ENCODE measurements at regions not wholly inside any gene's neighbourhood (a gene's known extent, or its start where the extent isn't known, plus 50 kb on each side); places are given as distances from the start of the nearest gene placed in this dataset.

GRCh38 chr4:111398906-111399330 lies 746.3 kb upstream of the FAM241A start:
- ChIA-PET CTCF (ENCODE audit: unreplicated experiment) (no interaction called here), POLR2A (no interaction called here)
- H3K9me2 ChIP-seq (ENCODE audit: insufficient read depth, low read length) = no peaks in the 10 kb centered on the region

GRCh38 chr4:111399623-111400022 lies 745.6 kb upstream of the FAM241A start:
- Histone ChIP-seq H3K36me3 (ENCODE audit: insufficient read depth, low read length) (no peaks in the 10 kb centered on the region), H2AFZ (ENCODE audit: low read length) (no peak overlapping the region), H3K9me2 (ENCODE audit: insufficient read depth, low read length) (no peaks in the 10 kb centered on the region), H3K4me1 (ENCODE audit: insufficient read depth, low read length, poor library complexity, severe bottlenecking) (no peaks in the 10 kb centered on the region), H3K4me3 (ENCODE audit: low read depth, low read length, poor library complexity, severe bottlenecking) (no peak overlapping the region), H3K4me2 (ENCODE audit: low read length) (no peak overlapping the region), H3K9me3 (ENCODE audit: low read length) (no peaks in the 10 kb centered on the region), H3K79me2 (ENCODE audit: insufficient read depth, low read depth, low read length) (no peaks in the 10 kb centered on the region), H3K27ac (ENCODE audit: low read depth, low read length, poor library complexity, severe bottlenecking) (no peak overlapping the region), H4K20me1 (ENCODE audit: insufficient read depth, low read length) (no peaks in the 10 kb centered on the region)
- POLR2A ChIA-PET = interaction anchor here (0.6 to 1.2 kb wide), 2 partner anchors 14 to 28 kb away, joined by 3 read pairs; no protein-coding TSS in a partner anchor
- CTCF ChIA-PET (ENCODE audit: unreplicated experiment) = no interaction called here
- BruUV-seq (replicated peaks) = no TSS peak
- no peak for DNase-seq (ENCODE audit: low spot score)
- TF ChIP-seq CTCF (conservative IDR thresholded peaks at IDR 0.05; ENCODE audit: low read length) = no peak
- TF ChIP-seq EZH2phosphoT487 (IDR thresholded peaks at IDR 0.05; ENCODE audit: borderline replicate concordance, low read depth, low read length) = no peak
- intact Hi-C loops (cut with micrococcal nuclease; ENCODE audit: unreplicated experiment) = no loop called here

More at GRCh38 chr4:111398906-111399330, 746.3 kb upstream of the FAM241A start:
- no peaks in the 10 kb centered on the region for H3K36me3 ChIP-seq (ENCODE audit: insufficient read depth, low read length)
- H4K20me1 ChIP-seq (ENCODE audit: insufficient read depth, low read length) = no peaks in the 10 kb centered on the region
- no peak overlapping the region for H3K27ac ChIP-seq (ENCODE audit: low read depth, low read length, poor library complexity, severe bottlenecking)
- no TSS peak for BruUV-seq (replicated peaks)
- H3K4me1 ChIP-seq (ENCODE audit: insufficient read depth, low read length, poor library complexity, severe bottlenecking) = no peaks in the 10 kb centered on the region
- H3K4me2 ChIP-seq (ENCODE audit: low read length) = no peak overlapping the region
- TF ChIP-seq EZH2phosphoT487 (IDR thresholded peaks at IDR 0.05; ENCODE audit: borderline replicate concordance, low read depth, low read length) (no peak), CTCF (conservative IDR thresholded peaks at IDR 0.05; ENCODE audit: low read length) (no peak)
- H3K4me3 ChIP-seq (ENCODE audit: low read depth, low read length, poor library complexity, severe bottlenecking) = no peak overlapping the region
- H3K9me3 ChIP-seq (ENCODE audit: low read length) = no peaks in the 10 kb centered on the region
- intact Hi-C loops (cut with micrococcal nuclease; ENCODE audit: unreplicated experiment) = no loop called here
- DNase-seq (ENCODE audit: low spot score) = no peak
- H2AFZ ChIP-seq (ENCODE audit: low read length) = no peak overlapping the region
- H3K79me2 ChIP-seq (ENCODE audit: insufficient read depth, low read depth, low read length) = no peaks in the 10 kb centered on the region

- Histone ChIP-seq H2AFZ (ENCODE audit: low read length) (no peak overlapping the region), H3K79me2 (ENCODE audit: insufficient read depth, low read depth, low read length) (no peaks in the 10 kb centered on the region), H3K4me1 (ENCODE audit: insufficient read depth, low read length, poor library complexity, severe bottlenecking) (no peaks in the 10 kb centered on the region), H4K20me1 (ENCODE audit: insufficient read depth, low read length) (no peaks in the 10 kb centered on the region), H3K4me3 (ENCODE audit: low read depth, low read length, poor library complexity, severe bottlenecking) (no peak overlapping the region), H3K4me2 (ENCODE audit: low read length) (no peak overlapping the region), H3K9me3 (ENCODE audit: low read length) (no peaks in the 10 kb centered on the region), H3K36me3 (ENCODE audit: insufficient read depth, low read length) (no peaks in the 10 kb centered on the region), H3K9me2 (ENCODE audit: insufficient read depth, low read length) (no peaks in the 10 kb centered on the region), H3K27ac (ENCODE audit: low read depth, low read length, poor library complexity, severe bottlenecking) (no peak overlapping the region)
- POLR2A ChIA-PET = interaction anchor here (1.2 kb wide), 1 partner anchor 15 kb away, joined by 3 read pairs; no protein-coding TSS in a partner anchor
- CTCF ChIA-PET (ENCODE audit: unreplicated experiment) = no interaction called here
- intact Hi-C loops (cut with micrococcal nuclease; ENCODE audit: unreplicated experiment) = no loop called here
- BruUV-seq (replicated peaks) = no TSS peak
- TF ChIP-seq EZH2phosphoT487 (IDR thresholded peaks at IDR 0.05; ENCODE audit: borderline replicate concordance, low read depth, low read length) (no peak), CTCF (conservative IDR thresholded peaks at IDR 0.05; ENCODE audit: low read length) (no peak)
- DNase-seq (ENCODE audit: low spot score) = no peak
These were observed 744.5 kb upstream of the FAM241A start for GRCh38 chr4:111400741-111401140.

Data from OCI-LY7 (cell line).